GM12878 (cell line): ENCODE measurements at regions not wholly inside any gene's neighbourhood (a gene's known extent, or its start where the extent isn't known, plus 50 kb on each side); places are given as distances from the start of the nearest gene placed in this dataset.

Experiments
- ATAC-seq: fragments of 200-7000 bp; cut with Tn5 transposase; 3 replicates; pipeline ENCODE4 v1.9.1; 2020; ENCODE audit warnings: mild to moderate bottlenecking, moderate library complexity
- BruUV-seq: library from RNA; stranded (reverse); fragments of 400-500 nt; replicated peaks from 2 replicates; lab custom pipeline; 2021; lab: Mats Ljungman, UMichigan
- CTCF ChIA-PET: fragments of 300-600 bp; sonication (Branson Sonifier 250); formaldehyde crosslinking; extraction: SDS; loops from one replicate; lab custom pipeline; 2021; ENCODE audit warnings: inconsistent platforms; lab: Yijun Ruan, JAX
- POLR2A ChIA-PET: fragments of 350-600 bp; formaldehyde crosslinking; extraction: SDS; loops from one replicate; lab custom pipeline; 2021; ENCODE audit warnings: inconsistent platforms; lab: Charles Lee
- RAD21 ChIA-PET: fragments of 300-600 bp; sonication (Branson Sonifier 250); formaldehyde crosslinking; loops from one replicate; lab custom pipeline; 2023; ENCODE audit warnings: antibody characterized with exemption; ENCODE audit not compliant: unreplicated experiment; lab: Charles Lee
- SMC1A ChIA-PET: fragments of 300-600 bp; sonication (Branson Sonifier 250); formaldehyde crosslinking; loops from one replicate; lab custom pipeline; 2023; ENCODE audit not compliant: unreplicated experiment, uncharacterized antibody; lab: Charles Lee
- DNase-seq: peaks from one replicate; pipeline ENCODE4 v3.0.0-alpha.2; 2011; ENCODE audit warnings: low read depth, low spot score
- FAIRE-seq: peaks from 3 replicates; lab custom pipeline; 2011; peaks lifted over from hg19 to GRCh38; lab: Jason Lieb, UNC
- H2AFZ ChIP-seq: 2 replicates; pipeline ENCODE4 v1.6.0; 2011; ENCODE audit warnings: low read depth, low read length, control low read depth; ENCODE audit not compliant: control insufficient read depth
- H3K27ac ChIP-seq: 2 replicates; pipeline ENCODE4 v1.5.1; 2011; ENCODE audit warnings: control low read depth; ENCODE audit not compliant: control insufficient read depth, insufficient read depth
- H3K27me3 ChIP-seq, 2 experiments: replicated peaks in 1 of 2; 2 replicates each; pipeline versions ENCODE4 v1.6.0 to v1.6.1; 2011; ENCODE audit warnings: low read length in 1 of 2; ENCODE audit not compliant: control insufficient read depth in 2 of 2, insufficient read depth in 2 of 2
- H3K36me3 ChIP-seq, 2 experiments: 2 replicates each; pipeline ENCODE4 v1.5.1; 2011; ENCODE audit warnings: low read length in 1 of 2; ENCODE audit not compliant: control insufficient read depth in 2 of 2, insufficient read depth in 2 of 2
- H3K4me1 ChIP-seq: 2 replicates; pipeline ENCODE4 v1.6.1; 2011; ENCODE audit warnings: mild to moderate bottlenecking, low read length, moderate library complexity, mixed read lengths; ENCODE audit not compliant: control insufficient read depth, insufficient read depth
- H3K4me2 ChIP-seq: 2 replicates; pipeline ENCODE4 v1.6.0; 2011; ENCODE audit warnings: control low read depth; ENCODE audit not compliant: control insufficient read depth, insufficient read depth
- H3K4me3 ChIP-seq: fragments of 200-600 bp; sonication (generic); 2 replicates; pipeline ENCODE4 v1.5.1; 2016
- H3K79me2 ChIP-seq: 2 replicates; pipeline ENCODE4 v1.6.0; 2011; ENCODE audit warnings: low read length; ENCODE audit not compliant: control insufficient read depth, insufficient read depth
- H3K9ac ChIP-seq: 2 replicates; pipeline ENCODE4 v1.8.0; 2011; ENCODE audit warnings: low read length, control low read depth, mixed read lengths; ENCODE audit not compliant: control insufficient read depth, insufficient read depth
- H3K9me3 ChIP-seq: replicated peaks from 3 replicates; pipeline ENCODE4 v1.5.1; 2011; ENCODE audit warnings: mild to moderate bottlenecking, low read length; ENCODE audit not compliant: control insufficient read depth, insufficient read depth
- H4K20me1 ChIP-seq: 2 replicates; pipeline ENCODE4 v1.6.0; 2011; ENCODE audit not compliant: control insufficient read depth, insufficient read depth
- CEBPZ ChIP-seq: fragments of 150-350 bp; IDR thresholded peaks from 2 replicates; pipeline ENCODE4 v1.6.1; 2016; ENCODE audit warnings: low read depth, low read length
- CHD1 ChIP-seq: IDR thresholded peaks from 2 replicates; pipeline ENCODE4 v1.6.1; 2012; ENCODE audit warnings: low read depth, low read length, improper control_type of control experiment
- CTCF ChIP-seq, 3 experiments: IDR thresholded peaks in 2 of 3; conservative IDR thresholded peaks in 1 of 3; 2 replicates each; pipeline ENCODE4 v1.5.1; 2011; ENCODE audit warnings: low read depth in 3 of 3, low read length in 3 of 3, mild to moderate bottlenecking in 3 of 3, control low read depth in 2 of 3, moderate library complexity in 2 of 3, inconsistent platforms in 1 of 3, mixed read lengths in 1 of 3; ENCODE audit not compliant: control insufficient read depth in 2 of 3, insufficient read depth in 1 of 3; ENCODE audit errors: extremely low read depth in 1 of 3
- EP300 ChIP-seq, 2 experiments: fragments of 150-350 bp in 1 of 2; IDR thresholded peaks; 2 replicates each; pipeline ENCODE4 v1.6.1; 2011 to 2012; ENCODE audit warnings: low read depth in 2 of 2, low read length in 2 of 2, borderline replicate concordance in 1 of 2, improper control_type of control experiment in 1 of 2, inconsistent platforms in 1 of 2; ENCODE audit not compliant: control insufficient read depth in 1 of 2
- ESRRA ChIP-seq: IDR thresholded peaks from 2 replicates; pipeline ENCODE4 v1.6.1; 2012; ENCODE audit warnings: mild to moderate bottlenecking, low read length, improper control_type of control experiment
- HDAC2 ChIP-seq: fragments of 200-600 bp; sonication (generic); IDR thresholded peaks from 2 replicates; pipeline ENCODE4 v1.6.1; 2017
- HDGF ChIP-seq: fragments of 450-650 bp; IDR thresholded peaks from 2 replicates; pipeline ENCODE4 v1.6.1; 2016; ENCODE audit warnings: antibody characterized with exemption
- KDM1A ChIP-seq: fragments of 200-600 bp; sonication (generic); IDR thresholded peaks from 2 replicates; pipeline ENCODE4 v1.6.1; 2016; ENCODE audit warnings: borderline replicate concordance
- MLLT1 ChIP-seq: fragments of 450-650 bp; IDR thresholded peaks from 2 replicates; pipeline ENCODE4 v1.6.1; 2016; ENCODE audit warnings: mild to moderate bottlenecking
- MTA2 ChIP-seq: fragments of 450-650 bp; IDR thresholded peaks from 2 replicates; pipeline ENCODE4 v1.6.1; 2016; ENCODE audit warnings: low read depth, mild to moderate bottlenecking, moderate library complexity
- MXI1 ChIP-seq: fragments of 150-350 bp; IDR thresholded peaks from 2 replicates; pipeline ENCODE4 v1.6.1; 2011; ENCODE audit warnings: low read depth, mild to moderate bottlenecking, inconsistent platforms, low read length, improper control_type of control experiment
- NR2C1 ChIP-seq: fragments of 450-650 bp; IDR thresholded peaks from 2 replicates; pipeline ENCODE4 v1.6.1; 2017; ENCODE audit warnings: antibody characterized with exemption, mild to moderate bottlenecking, moderate library complexity
- RELB ChIP-seq: fragments of 450-650 bp; IDR thresholded peaks from 2 replicates; pipeline ENCODE4 v1.6.1; 2017; ENCODE audit warnings: low read depth, mild to moderate bottlenecking, moderate library complexity
- SMARCA5 ChIP-seq: fragments of 450-650 bp; IDR thresholded peaks from 2 replicates; pipeline ENCODE4 v1.6.1; 2017; ENCODE audit warnings: mild to moderate bottlenecking
- WRNIP1 ChIP-seq: IDR thresholded peaks from 2 replicates; pipeline ENCODE4 v1.6.1; 2011; ENCODE audit warnings: low read depth, low read length, improper control_type of control experiment, borderline replicate concordance
- WGBS: methylation state at CpG from one replicate; pipeline ENCODE4 v1.1.6; 2016; ENCODE audit warnings: low lambda C conversion rate; ENCODE audit not compliant: insufficient replicate concordance, insufficient coverage; ENCODE audit errors: missing lambda C conversion rate; 5-methylcytosine and 5-hydroxymethylcytosine counted together
- in situ Hi-C: fragments of 300-500 bp; cut with MboI; formaldehyde crosslinking; loops from 9 replicates; pipeline ENCODE4 v1.14.3; 2018; ENCODE audit warnings: mixed read lengths
- intact Hi-C: fragments of 100-400 bp; cut with micrococcal nuclease; formaldehyde crosslinking; loops from one replicate; pipeline ENCODE4 v1.14.2; 2022; ENCODE audit not compliant: unreplicated experiment

- no peaks in the 10 kb centered on the region for H3K79me2 ChIP-seq
- ChIA-PET CTCF (interaction anchor here (0.7 to 1.2 kb wide), 2 partner anchors 14 to 905 kb away, joined by 3 read pairs; no protein-coding TSS in a partner anchor), SMC1A (interaction anchor here (2.5 to 5.6 kb wide), 2 partner anchors 9 to 14 kb away, joined by 8 to 29 read pairs; no protein-coding TSS in a partner anchor), RAD21 (interaction anchor here (0.6 to 4.7 kb wide), 3 partner anchors 14 to 74 kb away, joined by 5 to 16 read pairs (median 6); no protein-coding TSS in a partner anchor), POLR2A (interaction anchor here (0.8 kb wide), 1 partner anchor 14 kb away, joined by 3 read pairs; no protein-coding TSS in a partner anchor)
- no peak for FAIRE-seq
- no peaks in the 10 kb centered on the region for H3K36me3 ChIP-seq
- H3K4me2 ChIP-seq: no peak overlapping the region
- no peak for DNase-seq
- H3K4me1 ChIP-seq: no peaks in the 10 kb centered on the region
- no peaks in the 10 kb centered on the region for H4K20me1 ChIP-seq
- H3K27ac ChIP-seq: no peak overlapping the region
- H3K9ac ChIP-seq: no peak overlapping the region
- WGBS: 10% methylated on average over 1 of the region's 1 CpG
- intact Hi-C loops (no loop called here), in situ Hi-C loops (no loop called here)
- H2AFZ ChIP-seq: no peak overlapping the region
- BruUV-seq: no TSS peak
- H3K27me3 ChIP-seq: no peaks in the 10 kb centered on the region
- no peak for ATAC-seq
- no peak overlapping the region for H3K4me3 ChIP-seq
- no peaks in the 10 kb centered on the region for H3K9me3 ChIP-seq
- TF ChIP-seq CTCF (IDR thresholded peaks at IDR 0.05 in 2 of 3, conservative IDR thresholded peaks at IDR 0.05 in 1 of 3; ENCODE audit: control insufficient read depth in 2 of 3, extremely low read depth in 1 of 3, insufficient read depth in 1 of 3, low read depth in 3 of 3, low read length in 3 of 3) (no peak), RELB (no peak), HDAC2 (no peak), CHD1 (no peak), NR2C1 (no peak), MLLT1 (no peak), KDM1A (no peak), HDGF (no peak), ESRRA (no peak), SMARCA5 (no peak), CEBPZ (no peak), EP300 (IDR thresholded peaks at IDR 0.05; ENCODE audit: borderline replicate concordance in 1 of 2, control insufficient read depth in 1 of 2, low read depth in 2 of 2, low read length in 2 of 2) (no peak), WRNIP1 (no peak), MXI1 (no peak), MTA2 (no peak)
Observed at GRCh38 chr14:53628261-53628660, 328.4 kb downstream of the BMP4 start.
